D721Med (cell line): ENCODE measurements at regions not wholly inside any gene's neighbourhood (a gene's known extent, or its start where the extent isn't known, plus 50 kb on each side); places are given as distances from the start of the nearest gene placed in this dataset.

Source experiments
- DNase-seq: peaks from one replicate; pipeline ENCODE4 v3.0.0; 2011; ENCODE audit warnings: low spot score; ENCODE audit not compliant: insufficient read length
- FAIRE-seq: peaks from 2 replicates; lab custom pipeline; 2011; peaks lifted over from hg19 to GRCh38; lab: Jason Lieb, UNC
- TF ChIP-seq, protein P1 (sequence below): IDR thresholded peaks from 2 replicates; pipeline ENCODE4 v1.5.1; 2012; ENCODE audit warnings: mild to moderate bottlenecking, control low read depth; ENCODE audit not compliant: insufficient read depth; ENCODE audit errors: missing control alignments

DNA sequence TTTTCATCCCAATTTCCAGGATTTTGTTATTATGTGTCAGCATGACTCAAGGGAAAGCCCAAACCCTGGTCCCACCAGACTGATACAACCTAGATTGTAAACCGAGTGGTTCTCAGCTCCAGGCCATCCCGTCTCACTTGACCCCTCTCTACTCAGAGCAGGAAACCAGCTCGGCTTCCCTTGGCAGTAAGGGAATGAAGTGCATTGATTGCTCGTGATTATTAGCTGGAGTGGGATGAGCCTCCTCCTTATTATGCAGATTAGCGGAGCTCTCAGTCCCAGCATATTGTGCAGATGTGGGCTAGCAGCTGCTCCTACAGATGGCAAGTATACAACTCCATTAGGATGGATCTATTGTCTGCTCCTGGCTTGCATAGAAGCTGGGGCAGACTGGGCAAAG, 167.6 kb downstream of the LNPK start:
- DNase-seq = no peak
- TF ChIP-seq, protein P1, sequence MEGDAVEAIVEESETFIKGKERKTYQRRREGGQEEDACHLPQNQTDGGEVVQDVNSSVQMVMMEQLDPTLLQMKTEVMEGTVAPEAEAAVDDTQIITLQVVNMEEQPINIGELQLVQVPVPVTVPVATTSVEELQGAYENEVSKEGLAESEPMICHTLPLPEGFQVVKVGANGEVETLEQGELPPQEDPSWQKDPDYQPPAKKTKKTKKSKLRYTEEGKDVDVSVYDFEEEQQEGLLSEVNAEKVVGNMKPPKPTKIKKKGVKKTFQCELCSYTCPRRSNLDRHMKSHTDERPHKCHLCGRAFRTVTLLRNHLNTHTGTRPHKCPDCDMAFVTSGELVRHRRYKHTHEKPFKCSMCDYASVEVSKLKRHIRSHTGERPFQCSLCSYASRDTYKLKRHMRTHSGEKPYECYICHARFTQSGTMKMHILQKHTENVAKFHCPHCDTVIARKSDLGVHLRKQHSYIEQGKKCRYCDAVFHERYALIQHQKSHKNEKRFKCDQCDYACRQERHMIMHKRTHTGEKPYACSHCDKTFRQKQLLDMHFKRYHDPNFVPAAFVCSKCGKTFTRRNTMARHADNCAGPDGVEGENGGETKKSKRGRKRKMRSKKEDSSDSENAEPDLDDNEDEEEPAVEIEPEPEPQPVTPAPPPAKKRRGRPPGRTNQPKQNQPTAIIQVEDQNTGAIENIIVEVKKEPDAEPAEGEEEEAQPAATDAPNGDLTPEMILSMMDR = no peak
- no peak for FAIRE-seq

DNA sequence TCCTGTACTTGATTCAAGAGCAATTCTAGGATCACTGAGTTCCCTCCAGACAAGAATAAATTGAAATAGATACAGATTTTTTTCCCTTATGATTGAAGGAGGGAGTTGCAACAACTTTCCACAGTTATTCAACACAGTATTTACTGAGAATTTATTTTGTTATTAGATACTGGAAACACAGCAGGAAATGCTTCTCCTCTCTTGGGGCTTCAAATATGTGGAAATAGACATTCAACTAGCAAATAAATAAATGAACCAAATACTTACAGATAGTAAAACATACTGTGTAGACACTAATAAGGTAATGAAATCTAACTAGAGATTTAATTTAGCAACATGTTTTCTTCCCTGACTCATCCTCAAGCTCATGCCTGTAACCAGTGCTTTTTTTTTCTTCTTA, 169.2 kb downstream of the LNPK start:
- FAIRE-seq (no peak), DNase-seq (no peak)
- TF ChIP-seq, protein P1 = no peak

DNA sequence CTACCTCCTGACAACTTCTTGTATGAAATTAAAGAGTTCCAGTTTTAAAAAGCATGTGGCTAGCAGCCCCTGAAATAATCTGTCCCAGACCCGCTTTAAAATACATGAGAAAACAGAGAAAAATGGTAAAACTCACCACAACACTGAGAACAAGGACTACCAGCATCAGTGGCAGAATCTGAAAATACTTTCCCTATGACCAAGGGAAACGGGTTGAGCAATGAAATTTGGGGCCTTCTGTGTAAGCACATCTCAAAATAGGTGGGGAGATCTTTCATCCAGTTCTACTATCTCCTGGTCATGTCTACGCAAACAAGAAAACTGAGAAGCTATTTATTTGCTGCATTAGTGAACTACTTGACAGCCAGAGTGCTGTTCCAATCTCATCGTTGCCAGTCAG, 172.3 kb downstream of the LNPK start:
- DNase-seq = no peak
- no peak for FAIRE-seq
- TF ChIP-seq, protein P1 = no peak

DNA sequence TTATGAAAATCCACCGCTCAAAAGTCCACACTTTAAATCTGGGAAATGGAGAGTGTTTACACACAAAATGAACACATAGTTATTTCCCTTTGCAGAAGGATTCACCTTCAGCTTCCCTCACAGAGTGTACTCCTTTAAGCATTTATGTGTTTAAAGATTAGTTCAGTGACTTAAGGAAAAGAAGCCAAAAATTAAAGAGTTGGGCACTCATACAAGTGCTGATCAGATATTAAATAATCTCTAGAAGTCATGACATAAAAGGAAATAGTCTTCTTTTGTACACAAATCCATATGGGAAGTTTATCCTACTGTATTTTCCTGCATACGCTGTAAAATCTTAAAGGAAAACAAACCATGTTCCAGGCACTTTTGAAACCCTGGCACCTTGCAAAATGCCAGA, 174.2 kb downstream of the LNPK start:
- FAIRE-seq (no peak), DNase-seq (no peak)
- TF ChIP-seq, protein P1 = no peak

DNA sequence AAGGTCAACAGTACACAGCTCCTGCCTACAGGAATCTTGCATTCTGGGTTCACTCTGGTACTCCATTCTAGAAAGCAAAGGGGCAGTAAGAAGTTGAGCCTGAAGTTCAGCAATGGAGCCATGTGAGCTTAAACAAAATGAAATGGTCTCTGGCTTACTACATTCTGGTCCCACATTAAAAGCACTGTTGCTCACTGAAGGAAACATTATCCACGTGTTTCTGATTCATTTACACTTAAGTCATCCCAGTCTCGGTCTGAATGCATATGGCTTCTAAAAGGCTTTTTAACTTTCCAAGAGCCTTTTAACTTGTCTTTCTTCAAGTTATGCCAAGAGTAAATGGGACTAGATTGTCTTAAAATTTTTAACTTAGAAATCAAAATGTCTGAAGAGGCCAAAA, 177.8 kb downstream of the LNPK start:
- TF ChIP-seq, protein P1 = no peak
- DNase-seq (no peak), FAIRE-seq (no peak)

DNA sequence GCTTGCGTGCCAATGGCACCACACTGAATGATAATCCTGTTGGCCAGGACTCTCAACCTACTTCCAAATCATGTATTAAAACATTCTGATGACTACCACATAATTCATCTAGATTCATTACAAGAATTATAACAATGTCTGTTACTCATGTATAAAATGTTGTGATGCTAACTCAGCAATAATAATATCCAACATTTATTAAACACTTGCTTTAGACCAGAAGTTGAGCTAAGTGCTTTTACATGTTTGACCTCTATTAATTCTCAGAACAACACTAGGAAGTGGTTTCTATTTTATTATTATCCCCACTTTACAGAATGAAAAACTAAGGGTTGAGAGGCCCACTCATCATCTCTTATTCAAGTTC, 178.4 kb downstream of the LNPK start:
- TF ChIP-seq, protein P1 = no peak

DNA sequence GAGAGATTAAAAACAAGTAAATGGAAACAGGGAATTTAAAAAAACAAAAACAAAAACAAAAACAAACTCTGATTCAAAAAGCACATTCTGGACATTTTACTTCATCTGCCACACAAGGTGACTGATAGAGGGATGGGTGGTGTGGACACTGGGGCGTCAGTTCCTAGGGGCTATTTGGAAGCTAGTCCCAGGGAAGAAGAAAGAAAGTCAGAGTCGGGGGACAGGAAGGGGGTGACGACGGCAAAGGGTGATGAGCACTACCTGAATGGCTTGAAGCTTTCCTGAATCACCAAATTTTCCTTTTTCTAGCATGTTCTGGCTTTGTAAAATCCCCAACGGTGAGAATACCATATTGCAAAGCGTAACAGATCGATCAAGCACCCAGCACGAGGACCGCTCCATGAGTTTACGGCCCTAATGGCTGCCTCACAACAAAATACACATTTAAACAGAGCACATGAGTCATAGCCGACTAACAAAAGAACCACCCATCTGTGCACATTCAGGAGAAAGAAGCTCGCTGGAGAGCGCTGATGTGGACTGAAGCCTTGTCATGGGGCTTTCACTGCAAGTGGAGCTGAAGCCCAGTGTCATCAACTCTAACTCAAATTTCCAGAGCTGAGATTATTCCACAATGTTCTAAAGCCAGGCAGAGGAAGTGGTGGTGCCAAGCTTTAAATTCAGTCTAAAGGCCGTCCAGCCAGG, 178.9 kb downstream of the LNPK start:
- FAIRE-seq (no peak), DNase-seq (no peak)
- TF ChIP-seq, protein P1 = no peak

More for the DNA sequence above, 178.4 kb downstream of the LNPK start:
- DNase-seq = no peak
- FAIRE-seq = no peak
